ENCODE measurements at regions not wholly inside any gene's neighbourhood (a gene's known extent, or its start where the extent isn't known, plus 50 kb on each side); places are given as distances from the start of the nearest gene placed in this dataset.
"Not testable (repeated sequence)": the region's sequence is repeated elsewhere in the genome, so short reads cannot be mapped to it uniquely, and the experiment has no call there.

- not testable (repeated sequence) for H3K36me3 ChIP-seq (ENCODE audit: control insufficient read depth, insufficient read depth, low read length); H3K9me3 ChIP-seq (ENCODE audit: control insufficient read depth, insufficient read depth, low read length); H3K27ac ChIP-seq (ENCODE audit: low read depth, low read length); H3K9ac ChIP-seq (ENCODE audit: low read depth, low read length); H3K4me1 ChIP-seq (ENCODE audit: control insufficient read depth, insufficient read depth, low read length); H3K27me3 ChIP-seq (ENCODE audit: control insufficient read depth, insufficient read depth, low read length); H3K4me3 ChIP-seq (ENCODE audit: low read depth, low read length)
Measured at GRCh38 chr21:17398954-17399353, 113.9 kb upstream of the CXADR start.

GRCh38 chr21:17402937-17403336 lies 109.9 kb upstream of the CXADR start:
- Histone ChIP-seq H3K27ac (ENCODE audit: low read depth, low read length) (no peak overlapping the region), H3K9ac (ENCODE audit: low read depth, low read length) (no peak overlapping the region), H3K4me3 (ENCODE audit: low read depth, low read length) (no peak overlapping the region), H3K36me3 (ENCODE audit: control insufficient read depth, insufficient read depth, low read length) (no peaks in the 10 kb centered on the region), H3K9me3 (ENCODE audit: control insufficient read depth, insufficient read depth, low read length) (no peaks in the 10 kb centered on the region), H3K27me3 (ENCODE audit: control insufficient read depth, insufficient read depth, low read length) (no peaks in the 10 kb centered on the region), H3K4me1 (ENCODE audit: control insufficient read depth, insufficient read depth, low read length) (no peaks in the 10 kb centered on the region)

GRCh38 chr21:17406202-17406601 lies 106.6 kb upstream of the CXADR start:
- Histone ChIP-seq H3K36me3 (ENCODE audit: control insufficient read depth, insufficient read depth, low read length) (no peaks in the 10 kb centered on the region), H3K4me1 (ENCODE audit: control insufficient read depth, insufficient read depth, low read length) (no peaks in the 10 kb centered on the region), H3K27ac (ENCODE audit: low read depth, low read length) (no peak overlapping the region)

GRCh38 chr21:17414766-17415165 lies 98.1 kb upstream of the CXADR start:
- H3K36me3 ChIP-seq (ENCODE audit: control insufficient read depth, insufficient read depth, low read length): no peaks in the 10 kb centered on the region
- H3K9me3 ChIP-seq (ENCODE audit: control insufficient read depth, insufficient read depth, low read length): no peaks in the 10 kb centered on the region
- no peak overlapping the region for H3K9ac ChIP-seq (ENCODE audit: low read depth, low read length)
- H3K27ac ChIP-seq (ENCODE audit: low read depth, low read length): no peak overlapping the region
- peaks cover 11% of the 10 kb centered on the region for H3K4me1 ChIP-seq (ENCODE audit: control insufficient read depth, insufficient read depth, low read length)
- no peaks in the 10 kb centered on the region for H3K27me3 ChIP-seq (ENCODE audit: control insufficient read depth, insufficient read depth, low read length)
- no peak overlapping the region for H3K4me3 ChIP-seq (ENCODE audit: low read depth, low read length)

More at GRCh38 chr21:17406202-17406601, 106.6 kb upstream of the CXADR start:
- no peak overlapping the region for H3K9ac ChIP-seq (ENCODE audit: low read depth, low read length)
- no peaks in the 10 kb centered on the region for H3K9me3 ChIP-seq (ENCODE audit: control insufficient read depth, insufficient read depth, low read length)
- no peaks in the 10 kb centered on the region for H3K27me3 ChIP-seq (ENCODE audit: control insufficient read depth, insufficient read depth, low read length)
- no peak overlapping the region for H3K4me3 ChIP-seq (ENCODE audit: low read depth, low read length)

- no peaks in the 10 kb centered on the region for H3K36me3 ChIP-seq (ENCODE audit: control insufficient read depth, insufficient read depth, low read length)
- no peak overlapping the region for H3K4me3 ChIP-seq (ENCODE audit: low read depth, low read length)
- no peak overlapping the region for H3K9ac ChIP-seq (ENCODE audit: low read depth, low read length)
- H3K27me3 ChIP-seq (ENCODE audit: control insufficient read depth, insufficient read depth, low read length): no peaks in the 10 kb centered on the region
- no peaks in the 10 kb centered on the region for H3K9me3 ChIP-seq (ENCODE audit: control insufficient read depth, insufficient read depth, low read length)
- H3K4me1 ChIP-seq (ENCODE audit: control insufficient read depth, insufficient read depth, low read length): peaks cover 11% of the 10 kb centered on the region
- H3K27ac ChIP-seq (ENCODE audit: low read depth, low read length): no peak overlapping the region
Measured at GRCh38 chr21:17416139-17416538, 96.7 kb upstream of the CXADR start.

- Histone ChIP-seq H3K27me3 (ENCODE audit: control insufficient read depth, insufficient read depth, low read length) (no peaks in the 10 kb centered on the region), H3K36me3 (ENCODE audit: control insufficient read depth, insufficient read depth, low read length) (no peaks in the 10 kb centered on the region), H3K27ac (ENCODE audit: low read depth, low read length) (no peak overlapping the region), H3K9ac (ENCODE audit: low read depth, low read length) (no peak overlapping the region), H3K4me1 (ENCODE audit: control insufficient read depth, insufficient read depth, low read length) (no peaks in the 10 kb centered on the region), H3K4me3 (ENCODE audit: low read depth, low read length) (no peak overlapping the region), H3K9me3 (ENCODE audit: control insufficient read depth, insufficient read depth, low read length) (no peaks in the 10 kb centered on the region)
Measured at GRCh38 chr21:17422931-17423330, 89.9 kb upstream of the CXADR start.

GRCh38 chr21:17427157-17427556 lies 85.7 kb upstream of the CXADR start:
- H3K27me3 ChIP-seq (ENCODE audit: control insufficient read depth, insufficient read depth, low read length): no peaks in the 10 kb centered on the region
- no peak overlapping the region for H3K9ac ChIP-seq (ENCODE audit: low read depth, low read length)
- no peaks in the 10 kb centered on the region for H3K36me3 ChIP-seq (ENCODE audit: control insufficient read depth, insufficient read depth, low read length)
- no peak overlapping the region for H3K27ac ChIP-seq (ENCODE audit: low read depth, low read length)
- H3K4me1 ChIP-seq (ENCODE audit: control insufficient read depth, insufficient read depth, low read length): peaks cover 6% of the 10 kb centered on the region
- no peak overlapping the region for H3K4me3 ChIP-seq (ENCODE audit: low read depth, low read length)
- no peaks in the 10 kb centered on the region for H3K9me3 ChIP-seq (ENCODE audit: control insufficient read depth, insufficient read depth, low read length)

- Histone ChIP-seq H3K27ac (ENCODE audit: low read depth, low read length) (no peak overlapping the region), H3K9me3 (ENCODE audit: control insufficient read depth, insufficient read depth, low read length) (no peaks in the 10 kb centered on the region), H3K4me3 (ENCODE audit: low read depth, low read length) (no peak overlapping the region), H3K9ac (ENCODE audit: low read depth, low read length) (no peak overlapping the region), H3K27me3 (ENCODE audit: control insufficient read depth, insufficient read depth, low read length) (no peaks in the 10 kb centered on the region), H3K36me3 (ENCODE audit: control insufficient read depth, insufficient read depth, low read length) (no peaks in the 10 kb centered on the region), H3K4me1 (ENCODE audit: control insufficient read depth, insufficient read depth, low read length) (peaks cover 7% of the 10 kb centered on the region)
Measured at GRCh38 chr21:17427831-17428483, 84.9 kb upstream of the CXADR start.

- Histone ChIP-seq H3K4me1 (ENCODE audit: control insufficient read depth, insufficient read depth, low read length) (peaks cover 7% of the 10 kb centered on the region), H3K9me3 (ENCODE audit: control insufficient read depth, insufficient read depth, low read length) (no peaks in the 10 kb centered on the region), H3K27ac (ENCODE audit: low read depth, low read length) (no peak overlapping the region), H3K4me3 (ENCODE audit: low read depth, low read length) (no peak overlapping the region), H3K27me3 (ENCODE audit: control insufficient read depth, insufficient read depth, low read length) (no peaks in the 10 kb centered on the region), H3K36me3 (ENCODE audit: control insufficient read depth, insufficient read depth, low read length) (no peaks in the 10 kb centered on the region), H3K9ac (ENCODE audit: low read depth, low read length) (no peak overlapping the region)
Measured at GRCh38 chr21:17428484-17428869, 84.4 kb upstream of the CXADR start.

- peaks cover 7% of the 10 kb centered on the region for H3K4me1 ChIP-seq (ENCODE audit: control insufficient read depth, insufficient read depth, low read length)
- no peak overlapping the region for H3K4me3 ChIP-seq (ENCODE audit: low read depth, low read length)
- no peak overlapping the region for H3K9ac ChIP-seq (ENCODE audit: low read depth, low read length)
- H3K36me3 ChIP-seq (ENCODE audit: control insufficient read depth, insufficient read depth, low read length): no peaks in the 10 kb centered on the region
- no peak overlapping the region for H3K27ac ChIP-seq (ENCODE audit: low read depth, low read length)
- no peaks in the 10 kb centered on the region for H3K27me3 ChIP-seq (ENCODE audit: control insufficient read depth, insufficient read depth, low read length)
- no peaks in the 10 kb centered on the region for H3K9me3 ChIP-seq (ENCODE audit: control insufficient read depth, insufficient read depth, low read length)
Measured at GRCh38 chr21:17428980-17429379, 83.9 kb upstream of the CXADR start.

GRCh38 chr21:17429936-17430335 lies 82.9 kb upstream of the CXADR start:
- Histone ChIP-seq H3K36me3 (ENCODE audit: control insufficient read depth, insufficient read depth, low read length) (no peaks in the 10 kb centered on the region), H3K4me3 (ENCODE audit: low read depth, low read length) (no peak overlapping the region), H3K9me3 (ENCODE audit: control insufficient read depth, insufficient read depth, low read length) (no peaks in the 10 kb centered on the region), H3K27me3 (ENCODE audit: control insufficient read depth, insufficient read depth, low read length) (no peaks in the 10 kb centered on the region), H3K9ac (ENCODE audit: low read depth, low read length) (no peak overlapping the region), H3K4me1 (ENCODE audit: control insufficient read depth, insufficient read depth, low read length) (peaks cover 7% of the 10 kb centered on the region), H3K27ac (ENCODE audit: low read depth, low read length) (no peak overlapping the region)

- no peaks in the 10 kb centered on the region for H3K36me3 ChIP-seq (ENCODE audit: control insufficient read depth, insufficient read depth, low read length)
- H3K27me3 ChIP-seq (ENCODE audit: control insufficient read depth, insufficient read depth, low read length): no peaks in the 10 kb centered on the region
- no peak overlapping the region for H3K27ac ChIP-seq (ENCODE audit: low read depth, low read length)
- peaks cover 13% of the 10 kb centered on the region for H3K4me1 ChIP-seq (ENCODE audit: control insufficient read depth, insufficient read depth, low read length)
- H3K9ac ChIP-seq (ENCODE audit: low read depth, low read length): no peak overlapping the region
- H3K4me3 ChIP-seq (ENCODE audit: low read depth, low read length): no peak overlapping the region
- no peaks in the 10 kb centered on the region for H3K9me3 ChIP-seq (ENCODE audit: control insufficient read depth, insufficient read depth, low read length)
Measured at GRCh38 chr21:17432732-17433057, 80.1 kb upstream of the CXADR start.
